HG03354 (cell line): ENCODE measurements at regions not wholly inside any gene's neighbourhood (a gene's known extent, or its start where the extent isn't known, plus 50 kb on each side); places are given as distances from the start of the nearest gene placed in this dataset.

Experiments used
- ATAC-seq: cut with Tn5 transposase; IDR thresholded peaks from one replicate; pipeline ENCODE4 v1.9.1; 2021; ENCODE audit warnings: mild to moderate bottlenecking; ENCODE audit not compliant: unreplicated experiment, poor library complexity, severe bottlenecking

DNA sequence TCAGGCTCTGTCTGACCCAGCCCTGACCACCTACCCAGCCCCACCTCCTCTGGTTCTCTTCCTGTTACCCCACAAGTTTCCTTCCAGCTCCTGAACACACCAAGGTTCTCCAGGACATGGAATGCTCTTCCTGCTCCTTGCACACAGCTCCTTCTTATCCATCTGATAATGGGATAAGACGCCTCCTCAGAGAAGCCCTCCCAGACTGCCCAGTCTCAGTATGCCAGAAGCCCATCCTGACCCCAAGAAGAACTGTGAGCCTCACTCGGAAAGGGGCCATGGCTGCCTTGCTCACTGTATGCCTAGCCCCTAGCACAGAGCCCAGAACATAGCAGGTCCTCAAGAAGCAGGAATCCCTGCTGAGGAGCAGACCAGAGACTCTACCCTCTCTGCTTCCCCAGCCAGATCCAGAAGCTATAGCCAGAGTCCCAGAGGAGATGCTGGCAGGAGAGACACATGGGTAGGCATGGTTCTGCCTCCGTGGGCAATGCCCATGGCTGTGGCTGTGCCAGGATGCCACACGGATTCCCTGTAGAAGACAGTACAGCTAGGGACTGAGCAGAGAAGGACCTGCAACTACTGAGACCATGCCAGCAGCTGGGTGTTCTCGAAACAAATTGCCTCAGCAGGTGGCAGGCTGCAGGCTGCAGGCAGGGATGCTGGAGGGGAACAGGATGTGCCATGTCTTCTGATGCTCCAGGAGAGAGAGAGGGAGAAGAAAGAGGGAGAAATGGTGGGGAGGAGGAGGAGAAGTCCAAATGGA lies 74.0 kb upstream of the LINGO1 start:
- no peak for ATAC-seq

DNA sequence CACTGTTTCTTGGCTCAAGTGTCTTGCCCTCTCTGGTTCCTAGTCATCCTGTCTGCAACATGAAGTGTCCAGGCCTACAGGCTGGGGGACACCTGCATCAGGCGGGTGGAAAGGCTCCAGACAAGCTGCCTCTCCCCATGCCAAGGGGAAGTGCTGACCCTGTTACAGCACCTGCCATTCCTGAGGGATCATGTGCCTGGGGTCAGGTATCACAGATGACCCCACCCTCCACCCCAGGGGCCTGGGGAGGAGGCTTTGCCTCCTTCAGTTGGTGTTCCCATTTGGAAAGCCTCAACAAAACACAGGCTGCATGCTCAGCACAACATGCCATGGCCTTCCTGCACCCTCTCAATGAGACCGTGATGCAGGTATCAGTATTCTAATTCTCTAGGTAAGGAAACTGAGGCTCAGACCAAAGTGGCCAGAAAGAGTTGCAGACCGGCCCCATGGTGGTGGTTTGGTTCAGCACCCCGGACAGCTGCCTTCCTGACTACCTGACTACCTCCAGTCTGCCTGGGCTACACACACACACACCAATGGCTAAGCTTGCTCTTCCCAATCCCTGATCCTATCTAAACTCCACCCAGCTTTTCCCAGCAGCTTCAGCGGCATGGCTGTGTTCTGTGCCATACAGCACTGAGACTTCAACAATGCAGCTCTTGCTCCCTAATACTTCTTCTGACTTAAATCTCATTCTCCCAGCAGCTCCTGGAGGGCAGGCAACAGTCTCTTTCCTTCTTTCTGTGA lies 69.7 kb upstream of the LINGO1 start:
- no peak for ATAC-seq

DNA sequence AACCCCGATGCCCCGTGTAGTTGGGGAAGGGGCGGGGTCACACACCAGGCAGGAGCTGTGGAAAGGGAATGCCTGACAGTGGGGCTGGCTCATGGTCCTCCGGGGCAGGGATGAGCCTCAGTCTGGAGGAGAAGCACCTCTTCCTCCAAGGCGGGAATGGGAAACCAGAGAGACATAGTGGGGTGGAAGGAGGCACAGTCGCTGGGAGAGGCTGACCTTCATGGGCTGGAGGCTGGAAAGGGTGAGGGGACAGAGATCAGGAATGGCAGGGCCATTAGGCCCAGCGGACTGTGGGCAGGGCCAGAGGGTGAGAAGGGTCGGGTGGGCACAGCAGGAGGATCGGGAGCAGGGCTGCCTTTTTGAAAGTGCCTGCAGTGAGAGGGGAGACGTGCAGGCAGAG lies 65.8 kb upstream of the LINGO1 start:
- ATAC-seq: no peak

DNA sequence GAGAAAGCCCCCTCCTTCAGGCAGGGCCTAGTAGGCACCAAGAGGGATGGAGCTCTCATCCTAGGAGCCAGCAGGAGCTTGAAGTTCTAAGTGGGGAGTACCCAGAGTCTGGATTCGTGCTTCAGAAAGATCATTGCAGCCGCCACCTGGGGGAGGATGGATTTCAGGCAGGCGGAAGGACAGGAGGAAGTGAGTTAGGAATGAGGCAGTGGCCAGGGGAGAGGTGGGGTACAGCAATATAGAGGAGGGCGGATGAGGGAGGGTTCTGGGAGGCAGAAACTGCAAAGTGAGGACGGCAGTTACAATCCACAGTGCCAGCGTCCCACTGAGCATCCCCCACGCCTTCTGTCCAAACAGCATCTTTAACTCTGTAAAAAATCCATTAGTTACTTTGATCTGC lies 65.2 kb upstream of the LINGO1 start:
- no peak for ATAC-seq

DNA sequence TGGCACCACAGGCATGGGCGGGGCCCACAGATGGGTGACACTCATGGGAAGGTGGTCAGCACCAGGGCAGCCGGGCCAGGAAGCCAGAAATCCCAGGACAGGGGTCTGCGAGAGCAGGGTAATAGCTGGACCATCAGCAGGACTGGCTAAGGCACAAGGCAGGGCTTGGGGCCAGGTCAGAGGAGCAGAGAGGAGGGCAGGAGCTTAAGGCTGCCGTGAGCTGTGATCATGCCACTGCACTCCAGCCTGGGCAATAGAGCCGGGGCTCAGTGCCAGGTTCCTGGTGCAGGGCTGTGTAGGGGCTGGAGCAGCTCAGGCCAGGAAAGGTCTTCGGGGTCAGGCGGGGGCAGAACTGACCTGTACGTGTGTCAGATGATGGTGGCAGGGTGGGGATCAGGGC lies 64.2 kb upstream of the LINGO1 start:
- no peak for ATAC-seq

DNA sequence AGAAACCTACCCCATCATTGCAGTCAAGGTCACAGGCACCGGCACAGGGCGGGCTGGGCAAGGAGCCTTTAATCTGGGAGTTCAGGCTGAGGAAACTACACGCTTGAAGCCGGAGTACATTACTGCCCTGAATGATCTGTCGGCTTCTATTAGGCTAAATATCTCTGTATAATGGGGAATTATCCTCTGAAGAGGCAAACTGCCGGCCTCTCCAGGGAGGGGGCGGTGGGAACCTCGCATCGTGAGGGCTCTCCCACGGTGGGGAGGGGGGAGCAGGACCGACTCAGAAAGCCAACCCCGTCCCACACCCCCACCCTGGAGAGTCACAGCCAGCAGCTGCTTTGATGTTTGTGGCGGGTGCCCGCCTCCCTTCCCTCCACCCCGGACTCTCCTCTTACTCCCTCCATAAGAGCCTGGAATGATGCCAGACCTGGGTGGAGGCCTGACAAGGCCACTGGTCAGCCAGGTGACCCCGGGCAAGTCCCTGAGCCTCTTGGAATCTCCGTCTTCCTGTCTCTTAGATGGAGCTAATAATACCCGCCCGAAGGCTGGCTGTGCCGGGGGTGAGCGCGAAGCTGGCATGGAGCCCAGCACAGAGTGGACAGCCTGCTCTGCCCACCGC lies 63.4 kb upstream of the LINGO1 start:
- no peak for ATAC-seq

DNA sequence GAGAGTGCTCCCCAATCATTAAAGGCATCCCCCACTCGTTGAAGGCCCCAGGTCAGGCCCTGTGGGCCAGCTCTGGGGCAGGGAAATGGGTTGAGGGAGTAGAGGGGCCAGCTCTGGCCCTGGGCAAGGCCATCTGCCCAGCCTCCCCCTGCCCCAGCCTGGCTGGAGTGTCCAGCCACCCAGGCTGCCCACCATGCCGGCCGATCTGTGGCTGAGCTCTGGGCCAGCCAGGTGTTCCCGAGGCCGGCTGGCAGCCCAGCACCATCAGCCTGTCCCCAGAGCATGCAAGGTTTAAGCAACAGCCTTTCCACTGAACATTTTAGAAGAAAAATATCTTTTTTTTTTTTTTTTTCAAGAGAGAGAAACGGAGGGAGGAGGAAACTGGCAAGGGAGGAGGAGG lies 62.8 kb upstream of the LINGO1 start:
- ATAC-seq: no peak

DNA sequence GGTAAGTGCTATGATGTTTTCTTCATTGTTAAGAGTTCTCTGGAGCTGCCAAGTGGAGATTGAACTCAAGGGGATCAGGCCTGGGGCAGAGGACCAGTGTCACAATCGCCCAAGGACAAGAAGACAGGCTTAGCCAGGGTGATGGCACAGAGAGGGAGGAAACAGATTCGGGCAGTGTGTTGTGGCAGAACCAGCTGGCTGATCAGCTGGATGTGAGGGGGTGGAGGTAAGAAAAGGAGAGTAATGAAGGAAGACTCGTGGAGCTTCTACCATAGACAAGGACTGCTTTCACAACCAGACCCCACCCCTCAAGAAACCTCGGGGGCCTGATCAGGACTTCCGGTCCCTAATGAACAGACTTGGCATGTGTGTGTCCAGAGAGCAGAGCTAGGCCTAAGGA lies 60.9 kb upstream of the LINGO1 start:
- no peak for ATAC-seq

DNA sequence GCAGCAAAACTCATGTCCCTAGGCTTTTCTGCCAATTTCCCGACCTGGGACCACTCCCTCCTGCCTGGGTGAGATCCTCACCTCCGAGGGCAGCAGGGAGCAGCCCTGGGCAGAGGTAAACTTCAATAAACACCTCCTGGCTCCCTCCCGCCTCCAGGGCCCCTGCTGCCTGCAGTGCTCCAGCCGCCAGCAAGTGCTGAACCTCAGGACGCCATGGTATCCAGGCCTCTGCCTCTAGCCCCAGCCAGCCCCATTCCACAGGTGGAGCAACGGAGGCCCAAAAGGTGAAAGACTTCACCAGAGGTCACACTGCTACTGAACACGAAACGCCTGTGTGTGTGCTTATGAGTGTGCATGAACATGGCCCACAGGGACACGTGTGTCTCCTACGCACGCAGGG lies 59.9 kb upstream of the LINGO1 start:
- no peak for ATAC-seq

DNA sequence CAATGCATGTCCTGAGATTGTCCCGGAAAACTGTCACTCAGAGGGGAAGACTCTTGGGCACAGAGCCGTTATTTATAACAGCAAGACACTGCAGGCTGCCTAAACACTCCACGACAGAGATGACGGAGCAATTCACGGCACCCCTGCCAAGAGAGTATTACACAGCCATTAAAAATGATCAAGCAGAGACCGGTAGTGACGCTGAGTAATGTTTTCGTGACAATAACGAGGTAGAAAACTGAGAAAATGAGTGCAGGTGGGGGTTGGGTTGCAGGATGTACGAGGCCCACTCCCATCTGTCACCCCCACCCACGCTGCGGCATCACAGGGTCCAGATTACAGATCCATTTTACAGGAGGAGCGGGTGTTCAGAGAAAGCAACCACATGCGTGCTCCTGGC lies 58.9 kb upstream of the LINGO1 start:
- ATAC-seq: no peak

DNA sequence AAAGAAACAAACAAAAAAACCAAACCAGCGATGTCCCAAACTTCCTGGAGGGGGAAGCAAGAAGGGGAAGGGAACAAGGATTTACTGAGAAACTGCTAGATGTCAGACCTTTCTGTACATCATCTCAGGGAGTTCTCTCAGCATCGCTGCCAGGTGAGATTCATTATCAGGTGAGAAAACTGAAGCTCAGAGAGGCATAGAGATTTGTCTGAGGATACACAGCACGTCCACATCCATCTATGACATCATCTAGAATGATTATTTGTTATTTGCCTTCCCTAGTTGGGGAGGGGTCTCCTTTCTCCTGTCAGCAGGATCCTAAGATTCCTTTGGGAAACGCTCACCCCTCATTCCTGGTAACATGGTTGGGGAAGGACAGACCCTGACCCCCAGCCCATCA lies 57.1 kb upstream of the LINGO1 start:
- ATAC-seq: no peak

DNA sequence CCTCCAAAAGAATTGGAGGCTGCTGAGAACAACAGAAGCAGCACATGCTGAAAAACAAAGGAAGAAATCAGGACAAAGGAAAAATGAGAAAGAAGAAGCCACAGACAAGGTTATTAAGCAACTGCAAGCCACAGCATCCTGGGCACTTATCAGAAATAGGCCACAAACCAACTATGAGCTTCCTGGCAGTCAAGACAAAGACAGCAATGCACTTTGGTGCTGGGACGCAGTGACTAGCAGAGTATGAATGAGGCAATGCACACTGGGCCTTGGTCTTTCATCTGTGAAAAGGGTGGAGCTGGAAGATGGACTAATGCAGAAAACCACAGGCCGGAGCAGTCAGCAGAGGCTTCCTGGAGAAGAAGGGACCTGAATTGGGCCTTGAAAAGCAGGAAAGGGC lies 56.0 kb upstream of the LINGO1 start:
- ATAC-seq: no peak

DNA sequence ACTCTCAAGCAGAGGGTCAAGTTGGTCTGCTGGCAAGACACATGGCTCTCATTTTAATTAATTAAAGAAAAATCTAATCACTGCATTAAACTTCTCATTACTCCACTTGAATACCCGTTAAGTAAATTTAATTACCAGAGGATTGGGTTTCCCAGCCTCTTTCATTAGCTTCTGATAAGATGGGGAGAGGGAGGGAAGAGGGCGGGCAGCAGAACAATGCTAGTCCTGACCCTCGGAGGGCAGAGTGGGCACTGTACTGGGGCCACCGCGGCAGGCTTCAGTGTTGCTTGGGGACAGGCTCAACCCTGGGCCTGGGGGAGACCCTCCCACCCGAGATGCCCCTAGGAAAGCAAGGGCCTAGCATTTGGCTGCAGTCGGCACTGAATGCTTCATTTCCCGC lies 55.6 kb upstream of the LINGO1 start:
- no peak for ATAC-seq

DNA sequence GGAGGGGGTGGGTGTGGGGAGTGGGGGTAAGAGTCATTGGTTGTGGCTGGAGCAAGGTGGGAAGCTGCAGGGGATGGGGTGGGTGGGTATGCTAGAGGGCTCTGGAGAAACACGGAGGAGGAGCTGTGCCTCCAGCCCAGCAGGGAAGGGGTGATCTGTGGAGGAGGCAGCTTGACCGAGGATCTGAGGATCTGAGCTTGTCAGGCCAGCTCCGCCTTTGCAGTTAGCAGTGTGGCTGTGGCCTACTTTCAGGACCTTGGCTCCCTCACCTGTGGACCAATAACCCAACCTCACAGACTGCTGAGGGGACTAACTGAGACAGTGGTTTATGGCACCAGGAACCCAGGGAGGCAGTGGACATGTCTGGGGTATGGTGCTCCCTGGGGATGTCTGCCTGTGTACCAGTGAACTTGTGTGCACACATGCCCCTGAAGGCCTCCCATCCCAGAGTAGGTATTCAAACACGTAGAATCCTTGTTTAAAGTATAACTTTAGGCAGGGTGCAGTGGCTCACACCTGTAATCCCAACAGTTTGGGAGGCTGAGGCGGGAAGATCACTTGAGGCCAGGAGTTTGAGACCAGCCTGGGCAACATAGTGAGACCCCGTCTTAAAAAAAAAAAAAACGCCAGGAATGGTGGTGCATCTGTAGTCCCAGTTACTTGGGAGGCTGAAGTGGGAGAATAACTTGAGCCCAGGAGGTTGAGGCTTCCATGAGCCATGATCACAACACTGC lies 52.5 kb upstream of the LINGO1 start:
- ATAC-seq: no peak

DNA sequence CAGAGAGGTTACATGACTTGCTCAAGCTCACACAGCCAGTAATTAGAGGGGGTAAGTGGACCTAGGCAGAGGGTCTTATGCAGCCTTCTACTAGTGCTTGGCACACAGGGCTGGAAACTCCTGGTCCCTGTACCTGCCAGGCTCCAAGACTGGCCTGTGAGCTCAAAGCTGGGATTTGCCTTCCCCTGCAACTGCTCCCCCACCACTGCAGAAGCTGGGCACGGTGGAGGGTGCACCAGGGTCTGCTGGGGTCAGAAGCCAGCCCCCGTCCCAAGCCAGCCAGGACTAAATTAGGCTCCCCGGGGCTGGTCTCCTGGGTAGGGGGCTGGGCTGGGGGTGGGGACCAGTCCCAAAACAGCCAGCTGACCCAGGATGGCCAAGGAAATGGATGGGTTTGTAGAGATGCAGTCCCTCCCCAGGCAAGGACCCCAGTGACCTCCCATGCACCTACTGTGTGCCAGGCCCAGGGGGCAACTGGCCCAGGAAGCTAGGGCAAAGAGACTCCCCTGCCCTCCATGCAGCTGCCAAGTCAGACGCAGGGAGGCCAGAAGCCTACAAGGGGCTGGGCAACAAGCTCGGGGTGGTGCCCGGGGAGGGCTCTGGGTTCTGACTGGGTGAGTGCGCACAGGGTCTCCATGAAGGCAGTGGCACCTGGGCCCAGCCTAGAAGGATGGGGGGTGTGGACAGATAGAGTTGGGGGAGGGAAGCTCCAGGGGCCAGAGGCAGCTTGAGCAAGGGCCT lies 51.8 kb upstream of the LINGO1 start:
- ATAC-seq: no peak

DNA sequence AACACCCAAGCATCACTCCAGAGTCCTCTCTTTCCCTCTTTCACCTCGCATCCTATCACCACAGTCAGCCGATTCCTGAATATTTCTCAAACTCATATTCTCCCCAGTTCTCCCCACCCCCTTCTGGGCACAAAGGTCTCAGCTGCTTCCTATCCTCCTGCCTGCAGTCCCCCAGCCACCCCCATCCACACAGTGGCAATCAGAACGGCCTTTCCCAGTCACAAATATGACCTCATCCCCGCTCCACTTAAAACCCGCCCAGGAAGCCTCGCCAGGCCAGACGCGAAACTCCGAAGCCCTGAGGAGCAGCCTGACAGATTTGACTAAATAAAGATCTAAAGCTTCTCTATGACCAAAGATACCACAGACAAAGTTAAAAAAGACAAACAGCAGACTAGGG lies 49.9 kb upstream of the LINGO1 start:
- no peak for ATAC-seq
